Endothelial cell of umbilical vein (primary cell): ENCODE measurements at regions not wholly inside any gene's neighbourhood (a gene's known extent, or its start where the extent isn't known, plus 50 kb on each side); places are given as distances from the start of the nearest gene placed in this dataset.

Experiments used
- BruUV-seq: library from RNA; stranded (reverse); fragments of 400-500 nt; replicated peaks from 2 replicates; lab custom pipeline; 2021; lab: Mats Ljungman, UMichigan
- CTCF ChIA-PET: fragments of 300-600, 350-600 bp; sonication (Branson Sonifier 250); formaldehyde crosslinking; loops from one replicate; lab custom pipeline; 2021; ENCODE audit warnings: antibody characterized with exemption, inconsistent platforms; lab: Charles Lee
- POLR2A ChIA-PET: fragments of 300-600, 350-600 bp; sonication (Branson Sonifier 250); formaldehyde crosslinking; loops from one replicate; lab custom pipeline; 2021; ENCODE audit warnings: antibody characterized with exemption, inconsistent platforms; lab: Charles Lee
- DNase-seq: peaks from one replicate; pipeline ENCODE4 v3.0.0-alpha.2; 2011; ENCODE audit warnings: low read depth, low spot score
- FAIRE-seq: peaks from 2 replicates; lab custom pipeline; 2011; peaks lifted over from hg19 to GRCh38; lab: Jason Lieb, UNC
- H2AFZ ChIP-seq: 2 replicates; pipeline ENCODE4 v1.6.0; 2012; ENCODE audit warnings: low read depth, low read length, control low read depth, inconsistent platforms
- H3K27ac ChIP-seq: 2 replicates; pipeline ENCODE4 v1.5.1; 2011; ENCODE audit warnings: low read depth, mild to moderate bottlenecking, control low read depth, low read length, moderate library complexity; ENCODE audit not compliant: insufficient read depth
- H3K27me3 ChIP-seq, 2 experiments: 2 replicates each; pipeline versions ENCODE4 v1.6.0 to v1.6.1; 2011; ENCODE audit warnings: low read length in 2 of 2, mixed read lengths in 1 of 2; ENCODE audit not compliant: control insufficient read depth in 2 of 2, insufficient read depth in 2 of 2
- H3K36me3 ChIP-seq, 2 experiments: 2 replicates in 1 of 2; 3 replicates in 1 of 2; pipeline ENCODE4 v1.5.1; 2011; ENCODE audit warnings: low read length in 2 of 2, mild to moderate bottlenecking in 1 of 2, moderate library complexity in 1 of 2; ENCODE audit not compliant: control insufficient read depth in 2 of 2, insufficient read depth in 2 of 2; ENCODE audit errors: extremely low read depth in 1 of 2
- H3K4me1 ChIP-seq: 3 replicates; pipeline ENCODE4 v1.5.1; 2011; ENCODE audit warnings: mild to moderate bottlenecking, low read length; ENCODE audit not compliant: control insufficient read depth, insufficient read depth; ENCODE audit errors: extremely low read depth
- H3K4me2 ChIP-seq: 2 replicates; pipeline ENCODE4 v1.6.1; 2011; ENCODE audit warnings: low read length, control low read depth, mixed read lengths; ENCODE audit not compliant: insufficient read depth
- H3K4me3 ChIP-seq, 3 experiments: fragments of 200-600 bp in 1 of 3; sonication (generic), shearing (Covaris generic) in 1 of 3; replicated peaks in 1 of 3; 2 replicates each; pipeline ENCODE4 v1.5.1; 2011 to 2016; ENCODE audit warnings: control low read depth in 3 of 3, low read length in 3 of 3, mild to moderate bottlenecking in 2 of 3, inconsistent platforms in 1 of 3, low read depth in 1 of 3, moderate library complexity in 1 of 3; ENCODE audit not compliant: insufficient read depth in 1 of 3
- H3K79me2 ChIP-seq: 2 replicates; pipeline ENCODE4 v1.6.0; 2012; ENCODE audit warnings: low read length, inconsistent platforms; ENCODE audit not compliant: control insufficient read depth, insufficient read depth
- H3K9ac ChIP-seq: replicated peaks from 2 replicates; pipeline ENCODE3; 2011; ENCODE audit warnings: low read length, control low read depth; ENCODE audit not compliant: insufficient read depth; ENCODE audit errors: extremely low read depth
- H3K9me1 ChIP-seq: replicated peaks from 3 replicates; pipeline ENCODE4 v1.6.0; 2011; ENCODE audit warnings: mild to moderate bottlenecking, low read length; ENCODE audit not compliant: control insufficient read depth, insufficient read depth; ENCODE audit errors: extremely low read depth
- H3K9me3 ChIP-seq: replicated peaks from 2 replicates; pipeline ENCODE4 v1.5.1; 2012; ENCODE audit warnings: low read length, inconsistent platforms; ENCODE audit not compliant: control insufficient read depth, insufficient read depth
- H4K20me1 ChIP-seq: replicated peaks from 2 replicates; pipeline ENCODE3; 2011; ENCODE audit warnings: mild to moderate bottlenecking, low read length; ENCODE audit not compliant: control insufficient read depth, insufficient read depth; ENCODE audit errors: extremely low read depth
- EZH2 ChIP-seq: IDR thresholded peaks from 2 replicates; pipeline ENCODE4 v1.6.1; 2012; ENCODE audit warnings: borderline replicate concordance, low read depth, mild to moderate bottlenecking, moderate library complexity, low read length, inconsistent platforms; ENCODE audit not compliant: severe bottlenecking
- FOS ChIP-seq: IDR thresholded peaks from 2 replicates; pipeline ENCODE4 v1.6.1; 2011; ENCODE audit warnings: mild to moderate bottlenecking, low read length, moderate library complexity, borderline replicate concordance; ENCODE audit not compliant: insufficient read depth
- GATA2 ChIP-seq: IDR thresholded peaks from 2 replicates; pipeline ENCODE4 v1.7.0; 2011; ENCODE audit warnings: low read depth, mild to moderate bottlenecking, moderate library complexity, mixed read lengths, low read length; ENCODE audit not compliant: insufficient read length, insufficient read depth
- JUN ChIP-seq: IDR thresholded peaks from 2 replicates; pipeline ENCODE4 v1.6.1; 2011; ENCODE audit warnings: borderline replicate concordance, low read depth; ENCODE audit not compliant: insufficient read length, insufficient read depth
- MYC ChIP-seq: IDR thresholded peaks from one replicate; pipeline ENCODE4 v1.6.1; 2011; ENCODE audit warnings: mild to moderate bottlenecking, low read depth, low read length
- POLR2A ChIP-seq: IDR thresholded peaks from 2 replicates; pipeline ENCODE4 v1.6.1; 2012; ENCODE audit warnings: low read depth, mild to moderate bottlenecking, control low read depth, low read length
- POLR2AphosphoS5 ChIP-seq: IDR thresholded peaks from 2 replicates; pipeline ENCODE4 v1.6.1; 2012; ENCODE audit warnings: low read depth, mild to moderate bottlenecking, control low read depth, low read length, moderate library complexity; ENCODE audit not compliant: insufficient read depth
- dilution Hi-C: fragments of 300-500 bp; cut with MboI; formaldehyde crosslinking; loops from one replicate; pipeline ENCODE4 v1.15.0; 2019; ENCODE audit warnings: low sequenced_read_pairs; ENCODE audit not compliant: extremely low pct_ligation_motif_present
- intact Hi-C: fragments of 100-400 bp; cut with micrococcal nuclease; formaldehyde crosslinking; loops from one replicate; pipeline ENCODE4 v1.10.0; 2022
- TF ChIP-seq, protein P1 (sequence below): IDR thresholded peaks from 2 replicates; pipeline ENCODE4 v1.6.1; 2011; ENCODE audit not compliant: insufficient read depth, insufficient read length
- TF ChIP-seq, protein P2 (sequence below), 2 donors: IDR thresholded peaks; 1 replicate in 1 of 2; 2 replicates in 1 of 2; pipeline ENCODE4 v1.5.1; 2011; ENCODE audit warnings: low read length in 2 of 2, mild to moderate bottlenecking in 2 of 2, moderate library complexity in 2 of 2, control low read depth in 1 of 2, inconsistent platforms in 1 of 2, low read depth in 1 of 2; ENCODE audit not compliant: insufficient read depth in 1 of 2; ENCODE audit errors: extremely low read depth in 1 of 2

DNA sequence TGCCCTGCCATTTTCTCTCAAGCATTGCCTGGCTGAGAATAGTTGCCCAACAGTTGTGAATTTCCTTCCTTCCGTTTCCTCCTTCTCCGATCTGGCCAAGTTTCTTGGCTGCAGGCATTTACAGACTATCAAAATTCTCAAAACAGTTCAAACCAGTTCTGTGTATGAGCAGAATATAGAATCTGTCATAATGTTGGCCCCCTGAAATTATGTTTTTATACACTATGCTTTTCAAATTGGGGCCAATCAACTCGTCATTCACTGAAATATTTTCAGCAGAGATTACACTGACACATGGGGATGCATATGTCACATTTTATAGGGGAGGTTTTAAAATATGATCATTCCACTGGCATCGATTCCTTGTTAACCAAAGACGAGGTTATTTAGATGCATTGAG lies 284.2 kb upstream of the TMTC4 start:
- Histone ChIP-seq H3K4me2 (no peak overlapping the region), H3K79me2 (no peaks in the 10 kb centered on the region), H3K36me3 (no peaks in the 10 kb centered on the region), H3K9me3 (no peaks in the 10 kb centered on the region), H2AFZ (no peak overlapping the region), H3K4me3 (no peak overlapping the region), H3K9ac (no peak overlapping the region), H3K4me1 (no peaks in the 10 kb centered on the region), H3K9me1 (no peaks in the 10 kb centered on the region), H3K27ac (no peak overlapping the region), H3K27me3 (no peaks in the 10 kb centered on the region), H4K20me1 (no peaks in the 10 kb centered on the region)
- DNase-seq (no peak), FAIRE-seq (no peak)
- no peak for TF ChIP-seq POLR2AphosphoS5
- no peak for TF ChIP-seq MYC
- no peak for TF ChIP-seq POLR2A
- TF ChIP-seq, protein P1, sequence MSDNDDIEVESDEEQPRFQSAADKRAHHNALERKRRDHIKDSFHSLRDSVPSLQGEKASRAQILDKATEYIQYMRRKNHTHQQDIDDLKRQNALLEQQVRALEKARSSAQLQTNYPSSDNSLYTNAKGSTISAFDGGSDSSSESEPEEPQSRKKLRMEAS, result no peak
- no peak for TF ChIP-seq JUN
- TF ChIP-seq GATA2, result no peak
- no peak for TF ChIP-seq FOS
- TF ChIP-seq, protein P2, sequence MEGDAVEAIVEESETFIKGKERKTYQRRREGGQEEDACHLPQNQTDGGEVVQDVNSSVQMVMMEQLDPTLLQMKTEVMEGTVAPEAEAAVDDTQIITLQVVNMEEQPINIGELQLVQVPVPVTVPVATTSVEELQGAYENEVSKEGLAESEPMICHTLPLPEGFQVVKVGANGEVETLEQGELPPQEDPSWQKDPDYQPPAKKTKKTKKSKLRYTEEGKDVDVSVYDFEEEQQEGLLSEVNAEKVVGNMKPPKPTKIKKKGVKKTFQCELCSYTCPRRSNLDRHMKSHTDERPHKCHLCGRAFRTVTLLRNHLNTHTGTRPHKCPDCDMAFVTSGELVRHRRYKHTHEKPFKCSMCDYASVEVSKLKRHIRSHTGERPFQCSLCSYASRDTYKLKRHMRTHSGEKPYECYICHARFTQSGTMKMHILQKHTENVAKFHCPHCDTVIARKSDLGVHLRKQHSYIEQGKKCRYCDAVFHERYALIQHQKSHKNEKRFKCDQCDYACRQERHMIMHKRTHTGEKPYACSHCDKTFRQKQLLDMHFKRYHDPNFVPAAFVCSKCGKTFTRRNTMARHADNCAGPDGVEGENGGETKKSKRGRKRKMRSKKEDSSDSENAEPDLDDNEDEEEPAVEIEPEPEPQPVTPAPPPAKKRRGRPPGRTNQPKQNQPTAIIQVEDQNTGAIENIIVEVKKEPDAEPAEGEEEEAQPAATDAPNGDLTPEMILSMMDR (IDR thresholded peaks at IDR 0.05; ENCODE audit: extremely low read depth in 1 of 2, insufficient read depth in 1 of 2, low read depth in 1 of 2, low read length in 2 of 2), result no peak
- no peak for TF ChIP-seq EZH2
- dilution Hi-C loops, result no loop called here
- intact Hi-C loops, result no loop called here
- no TSS peak for BruUV-seq
- CTCF ChIA-PET, result no interaction called here
- POLR2A ChIA-PET, result no interaction called here
